Kidney epithelial cell (primary cell): ENCODE measurements at regions not wholly inside any gene's neighbourhood (a gene's known extent, or its start where the extent isn't known, plus 50 kb on each side); places are given as distances from the start of the nearest gene placed in this dataset.

ENCODE experiments used
- DNase-seq: peaks from one replicate; pipeline ENCODE4 v3.0.0-alpha.2; 2010; ENCODE audit warnings: low read depth
- H3K27me3 ChIP-seq: 2 replicates; pipeline ENCODE4 v1.6.0; 2011; ENCODE audit warnings: low read length; ENCODE audit not compliant: control insufficient read depth, insufficient read depth
- H3K36me3 ChIP-seq: 2 replicates; pipeline ENCODE4 v1.5.1; 2011; ENCODE audit warnings: low read length; ENCODE audit not compliant: control insufficient read depth, insufficient read depth
- H3K4me3 ChIP-seq: 2 replicates; pipeline ENCODE4 v1.5.1; 2011; ENCODE audit warnings: low read depth, mild to moderate bottlenecking, control low read depth, low read length
- CTCF ChIP-seq: IDR thresholded peaks from 2 replicates; pipeline ENCODE4 v1.5.1; 2011; ENCODE audit warnings: mild to moderate bottlenecking, moderate library complexity, low read length, control low read depth, inconsistent platforms; ENCODE audit not compliant: insufficient read depth, poor library complexity, severe bottlenecking

GRCh38 chr17:15892731-15893657, 51.9 kb upstream of the ADORA2B start:
- Histone ChIP-seq H3K4me3 (no peak overlapping the region), H3K36me3 (no peaks in the 10 kb centered on the region), H3K27me3 (no peaks in the 10 kb centered on the region)
- no peak for TF ChIP-seq CTCF
- DNase-seq, result no peak

- Histone ChIP-seq H3K36me3 (no peaks in the 10 kb centered on the region), H3K27me3 (no peaks in the 10 kb centered on the region), H3K4me3 (no peak overlapping the region)
- TF ChIP-seq CTCF, result no peak
- no peak for DNase-seq
These were observed 51.3 kb upstream of the ADORA2B start for GRCh38 chr17:15893658-15894024.

DNA sequence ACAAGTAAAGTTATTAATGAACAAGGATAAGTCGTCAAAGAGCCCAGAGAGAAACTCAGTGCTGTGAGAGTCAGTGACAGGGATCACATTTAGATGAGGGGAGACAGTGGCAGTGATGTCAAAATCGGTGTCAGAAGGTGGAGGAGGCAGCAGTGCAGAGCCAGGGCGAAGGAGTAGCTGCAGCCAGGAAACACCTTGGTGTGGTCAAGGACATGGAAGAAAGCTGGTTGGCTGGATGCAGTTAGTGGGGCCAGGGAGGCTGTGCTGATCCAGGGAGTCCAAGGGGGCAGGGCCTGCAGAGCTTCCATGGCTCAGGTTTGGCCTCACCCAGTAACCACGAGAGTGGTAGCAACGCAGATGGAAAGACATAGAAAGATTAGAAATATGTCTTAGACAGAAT, 50.7 kb upstream of the ADORA2B start:
- Histone ChIP-seq H3K27me3 (no peaks in the 10 kb centered on the region), H3K4me3 (no peak overlapping the region), H3K36me3 (no peaks in the 10 kb centered on the region)
- TF ChIP-seq CTCF, result no peak
- DNase-seq, result no peak

DNA sequence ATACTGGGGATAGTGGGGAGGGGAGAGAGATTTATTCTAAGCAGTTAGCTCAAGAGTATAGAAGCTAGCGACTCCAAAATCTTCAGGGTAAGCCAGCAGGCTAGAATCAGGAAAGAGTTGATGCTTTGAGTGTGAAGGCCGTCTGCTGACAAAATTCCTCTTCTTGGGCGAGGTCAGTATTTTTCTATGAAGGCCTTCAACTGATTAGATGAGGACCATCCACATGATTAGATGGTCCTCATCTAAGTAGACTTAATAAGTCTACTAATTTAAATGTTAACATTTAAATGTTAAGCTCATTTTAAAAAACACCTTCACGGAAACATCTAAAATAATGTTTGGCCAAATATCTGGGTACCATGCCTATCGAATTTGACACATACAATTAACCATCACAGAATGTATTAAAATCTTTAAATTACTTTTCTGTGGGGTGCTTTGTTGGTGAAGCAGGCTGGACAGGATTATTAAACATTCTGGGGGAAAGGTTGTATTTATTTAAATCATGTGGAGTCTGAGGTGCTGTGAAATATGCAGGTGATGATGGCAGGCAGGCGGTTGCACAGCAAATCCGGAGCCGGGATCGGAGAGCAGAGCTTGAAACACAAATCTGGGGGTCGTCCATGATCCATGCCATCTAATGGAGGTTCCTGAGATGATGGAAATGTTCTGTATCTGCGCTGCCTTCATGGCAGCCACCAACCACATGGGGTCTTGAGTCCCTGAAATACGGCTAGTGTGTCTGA, 49.8 kb upstream of the ADORA2B start:
- no peak for TF ChIP-seq CTCF
- Histone ChIP-seq H3K4me3 (no peak overlapping the region), H3K36me3 (no peaks in the 10 kb centered on the region), H3K27me3 (no peaks in the 10 kb centered on the region)
- DNase-seq, result no peak
